Kidney tubule cell (primary cell): ENCODE measurements at regions not wholly inside any gene's neighbourhood (a gene's known extent, or its start where the extent isn't known, plus 50 kb on each side); places are given as distances from the start of the nearest gene placed in this dataset.
"Not testable (repeated sequence)": the region's sequence is repeated elsewhere in the genome, so short reads cannot be mapped to it uniquely, and the experiment has no call there.

Experiments used
- DNase-seq: peaks from one replicate; pipeline ENCODE4 v3.0.0-alpha.2; 2018; ENCODE audit warnings: low spot score

DNA sequence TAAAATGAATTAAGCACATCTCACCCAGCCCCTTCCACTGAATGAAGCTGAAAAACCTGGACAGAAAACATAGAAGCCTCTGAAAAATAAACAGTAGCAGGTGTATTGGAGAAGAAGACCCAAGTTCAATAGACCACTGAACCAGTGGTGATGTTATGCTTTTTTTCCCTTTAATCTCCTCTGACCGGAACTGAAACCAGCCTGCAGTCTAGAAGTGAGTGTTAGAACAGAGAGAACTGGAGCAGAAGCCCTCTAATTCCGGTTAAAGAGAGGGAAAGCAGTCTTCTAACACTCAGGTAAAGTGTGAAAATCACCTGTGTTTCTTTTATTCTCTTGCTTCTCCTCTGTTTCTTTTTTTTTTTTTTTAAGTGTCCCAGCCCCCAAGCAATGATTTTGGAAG, 83.5 kb upstream of the CCL21 start:
- DNase-seq: no peak

DNA sequence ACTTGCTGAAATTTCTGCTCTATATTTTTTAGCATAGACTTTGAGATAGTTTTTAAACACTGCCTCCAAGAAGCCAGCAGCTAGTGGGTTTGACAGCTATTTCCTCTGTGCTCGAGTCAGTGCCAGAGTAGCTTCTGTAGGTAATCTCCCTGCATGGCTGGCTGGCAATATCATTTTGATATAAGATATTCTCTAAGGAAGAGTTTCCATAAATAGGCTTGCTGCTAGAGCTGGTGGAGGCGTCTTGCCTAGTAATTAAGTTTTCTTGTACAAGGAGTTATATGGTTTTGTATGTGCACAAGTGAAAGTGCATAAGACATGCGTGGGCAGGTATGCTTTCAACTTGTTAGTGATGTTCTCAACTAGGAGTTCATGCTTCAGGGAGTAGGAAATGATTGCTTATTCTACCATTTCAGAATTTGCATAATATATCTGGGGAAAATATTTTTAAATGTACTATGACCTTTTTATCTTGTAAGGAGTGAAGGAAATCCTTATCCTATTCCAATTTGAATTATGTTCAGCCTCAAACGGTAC, 74.1 kb upstream of the CCL21 start:
- no peak for DNase-seq

DNA sequence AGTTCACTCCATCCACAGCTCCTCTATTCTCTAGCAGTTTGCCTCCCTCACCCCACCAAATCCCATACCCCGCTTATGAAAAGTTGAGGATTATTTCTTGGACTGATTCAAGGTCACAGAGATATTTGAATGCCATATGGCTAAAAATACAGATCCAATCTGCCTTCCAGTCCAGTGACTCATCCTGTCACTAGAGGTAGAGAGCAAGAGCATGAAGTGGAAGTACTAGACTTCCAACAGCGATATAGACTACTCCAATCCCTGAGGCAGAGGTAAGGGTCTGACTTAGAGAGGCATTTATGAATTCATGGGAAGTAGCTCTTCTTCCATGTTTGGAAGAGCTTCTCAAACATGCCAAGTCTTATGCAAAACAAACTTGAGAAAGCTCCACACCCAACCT, 72.4 kb upstream of the CCL21 start:
- no peak for DNase-seq

DNA sequence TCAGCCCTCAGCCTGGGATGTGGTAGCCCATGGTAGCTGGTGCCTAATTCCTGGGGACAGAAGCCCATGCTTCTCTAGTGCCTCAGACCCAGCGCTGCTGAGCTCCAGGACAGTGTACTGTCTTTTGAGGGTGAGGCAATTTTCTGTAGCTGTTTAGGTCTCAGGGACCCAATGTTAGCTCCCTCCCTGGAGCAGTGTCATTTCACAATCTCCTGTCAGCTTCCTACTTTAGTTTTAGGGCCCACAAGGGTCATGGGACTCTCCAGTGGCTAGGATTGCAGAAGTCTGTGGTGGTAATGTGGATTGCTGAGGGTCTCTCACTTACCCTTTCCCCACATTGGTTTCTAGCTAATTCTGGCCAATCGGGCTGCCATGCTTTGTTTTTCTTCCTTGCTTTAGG, 67.7 kb upstream of the CCL21 start:
- DNase-seq: no peak

DNA sequence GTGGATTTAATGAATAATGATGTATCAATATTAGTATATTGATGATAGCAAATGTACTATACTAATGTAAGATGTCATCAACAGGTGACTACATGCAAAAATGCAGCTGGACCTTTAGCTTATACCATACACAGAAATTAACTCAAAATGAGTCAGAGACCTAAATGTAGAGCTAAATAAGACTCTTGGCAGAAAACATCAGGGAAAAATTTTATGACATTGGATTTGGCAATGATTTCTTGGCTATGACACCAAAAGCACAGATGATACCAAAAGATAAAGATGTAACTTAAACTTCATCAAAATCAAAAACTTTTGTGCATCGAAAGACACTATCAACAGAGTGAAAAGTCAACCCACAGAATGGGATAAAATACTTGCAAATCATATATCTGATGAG, 64.0 kb upstream of the CCL21 start:
- DNase-seq: no peak

DNA sequence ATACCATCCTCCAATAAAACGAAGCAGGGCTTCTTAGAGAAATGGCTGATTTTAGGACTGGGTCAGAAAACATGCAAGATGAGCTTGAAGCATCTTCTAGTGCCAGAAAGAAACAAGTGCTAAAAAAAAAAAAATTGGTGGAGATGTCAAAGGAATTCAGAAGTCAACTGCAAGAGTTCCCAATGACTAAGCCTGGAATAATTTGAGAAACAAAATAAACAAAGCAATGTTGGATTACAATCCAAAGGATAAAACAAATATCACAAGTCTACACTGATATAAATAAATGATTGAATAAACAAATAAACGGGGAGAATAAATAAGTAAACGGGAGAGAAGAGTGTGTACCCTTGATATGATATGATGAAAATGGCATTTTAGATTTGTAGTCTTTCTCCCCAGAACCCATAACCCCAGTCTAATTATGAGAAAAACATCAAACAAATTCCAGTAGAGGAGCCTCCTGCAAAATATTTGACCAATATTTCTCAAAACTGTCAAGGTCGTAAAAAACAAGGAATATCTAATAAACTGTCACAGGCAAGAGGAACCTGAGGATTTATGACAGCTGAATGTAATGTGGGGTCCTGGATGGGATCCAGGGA, 63.5 kb upstream of the CCL21 start:
- no peak for DNase-seq

DNA sequence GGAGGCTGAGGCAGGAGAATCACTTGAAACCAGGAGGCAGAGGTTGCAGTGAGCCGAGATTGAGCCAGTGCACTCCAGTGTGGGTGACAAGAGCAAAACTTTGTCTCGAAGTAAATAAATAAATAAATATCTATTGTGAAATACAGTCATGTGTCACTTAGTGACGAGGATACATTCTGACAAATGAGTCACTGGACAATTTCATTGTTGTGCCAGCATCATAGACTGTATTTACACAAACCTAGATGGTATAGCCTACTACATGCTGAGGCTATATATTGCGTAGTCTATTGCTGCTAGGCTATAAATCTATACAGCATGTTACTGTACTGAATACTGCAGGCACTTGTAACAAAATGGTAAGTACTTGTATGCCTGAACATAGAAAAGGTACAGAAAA, 61.1 kb upstream of the CCL21 start:
- DNase-seq: no peak

DNA sequence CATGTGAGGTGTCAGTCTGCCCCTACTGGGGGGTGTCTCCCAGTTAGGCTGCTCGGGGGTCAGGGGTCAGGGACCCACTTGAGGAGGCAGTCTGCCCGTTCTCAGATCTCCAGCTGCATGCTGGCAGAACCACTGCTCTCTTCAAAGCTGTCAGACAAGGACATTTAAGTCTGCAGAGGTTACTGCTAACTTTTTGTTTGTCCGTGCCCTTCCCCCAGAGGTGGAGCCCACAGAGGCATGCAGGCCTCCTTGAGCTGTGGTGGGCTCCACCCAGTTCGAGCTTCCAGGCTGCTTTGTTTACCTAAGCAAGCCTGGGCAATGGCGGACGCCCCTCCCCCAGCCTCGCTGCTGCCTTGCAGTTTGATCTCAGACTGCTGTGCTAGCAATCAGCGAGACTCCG, 57.2 kb upstream of the CCL21 start:
- DNase-seq: not testable (repeated sequence)

DNA sequence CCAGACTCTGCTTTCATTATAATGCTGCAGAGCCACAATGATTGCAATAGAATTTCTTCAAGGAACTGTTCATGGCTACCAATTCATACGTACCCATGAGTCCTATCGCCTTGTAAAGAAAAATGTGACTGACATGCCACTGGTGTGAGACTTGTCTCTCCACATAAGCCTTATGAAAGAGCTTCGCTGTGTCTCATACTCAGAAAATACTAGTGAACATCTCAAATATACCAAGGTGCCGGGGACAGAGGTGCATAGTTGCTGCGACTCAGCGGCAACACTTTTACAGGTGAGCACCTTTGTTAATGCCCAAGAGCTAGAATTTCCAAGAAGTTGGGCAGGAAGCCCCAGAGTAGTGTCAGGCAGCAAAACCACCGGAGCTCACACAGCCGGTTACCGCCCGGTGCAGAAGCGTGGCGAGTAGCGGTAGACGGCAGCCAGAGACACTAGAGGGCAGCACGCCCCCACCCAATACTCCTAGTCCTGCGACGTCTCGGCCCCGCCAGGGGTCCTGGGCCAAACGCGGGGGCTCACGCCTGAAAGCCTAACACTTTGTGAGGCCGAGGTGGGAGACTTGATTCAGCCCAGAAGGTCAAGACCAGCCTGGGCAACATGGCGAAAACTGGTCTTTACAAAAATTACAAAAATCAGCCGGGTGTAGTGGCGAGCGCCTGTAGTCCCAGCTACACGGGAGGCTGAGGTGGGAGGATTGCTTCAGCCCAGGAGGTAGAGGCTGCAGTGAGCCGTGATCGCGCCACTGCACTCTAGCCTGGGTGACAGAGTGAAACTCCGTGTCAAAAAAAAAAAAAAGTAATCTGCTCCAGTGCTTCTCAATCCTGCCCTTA, 50.5 kb upstream of the CCL21 start:
- peak; percentile 28 for DNase-seq
